ENCODE measurements at regions not wholly inside any gene's neighbourhood (a gene's known extent, or its start where the extent isn't known, plus 50 kb on each side); places are given as distances from the start of the nearest gene placed in this dataset.

DNA sequence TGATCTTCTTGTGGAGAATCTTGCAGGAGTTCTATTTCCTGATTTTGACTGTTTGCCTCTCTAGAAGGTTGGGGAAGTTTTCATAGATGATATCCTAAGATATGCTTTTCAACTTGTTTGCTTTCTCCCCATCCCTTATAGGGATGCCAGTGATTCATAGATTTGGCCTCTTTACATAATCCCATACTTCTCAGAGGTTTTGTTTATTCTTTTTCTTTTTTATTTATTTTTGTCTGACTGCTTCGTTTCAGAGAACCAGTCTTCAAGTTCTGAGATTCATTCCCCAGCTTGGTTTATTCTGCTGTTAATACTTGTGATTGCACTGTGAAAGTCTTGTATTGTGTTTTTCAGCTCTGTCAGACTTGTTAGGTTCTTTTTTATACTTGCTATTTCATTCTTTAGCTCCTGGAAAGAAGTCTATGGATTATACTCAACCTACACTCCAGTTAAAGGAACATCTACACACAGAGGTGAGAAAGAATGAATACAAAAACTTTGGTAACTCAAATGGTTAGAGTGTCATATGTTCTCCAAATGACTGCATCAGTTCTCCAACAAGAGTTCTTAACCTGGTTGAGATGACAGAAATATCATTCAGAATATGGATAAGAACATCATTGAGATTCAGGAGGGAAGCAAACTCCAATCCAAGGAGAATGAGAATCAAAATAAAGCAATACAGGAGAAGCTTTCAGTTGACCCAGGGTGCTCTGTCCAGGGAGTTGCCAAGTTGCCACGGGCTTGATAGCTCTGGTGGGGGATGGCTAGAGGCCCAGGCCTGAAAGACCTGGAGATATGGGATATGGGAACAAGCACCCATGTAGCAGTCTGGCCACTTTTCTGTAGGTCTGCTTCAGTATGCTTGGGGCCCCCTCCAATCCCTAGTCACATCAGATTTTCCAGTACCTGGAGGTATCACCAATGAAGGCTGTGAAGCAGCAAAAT lies 150.3 kb downstream of the AHR start:
- H3K27ac ChIP-seq (ENCODE audit: low read length): no peak overlapping the region
- no peaks in the 10 kb centered on the region for H3K79me2 ChIP-seq (replicated peaks; ENCODE audit: insufficient read depth, low read length)
- H3K4me3 ChIP-seq (ENCODE audit: low read length): no peak overlapping the region
- no peak overlapping the region for H2AFZ ChIP-seq (ENCODE audit: low read depth, low read length)
- no peaks in the 10 kb centered on the region for H4K20me1 ChIP-seq (ENCODE audit: insufficient read depth)
- no peaks in the 10 kb centered on the region for H3F3A ChIP-seq (ENCODE audit: insufficient read depth, low read length, poor library complexity, severe bottlenecking)
- peaks cover 9% of the 10 kb centered on the region for H3K9me3 ChIP-seq (ENCODE audit: low read length)
- no peaks in the 10 kb centered on the region for H3K36me3 ChIP-seq (ENCODE audit: insufficient read depth, low read length)
- TF ChIP-seq MXI1 (conservative IDR thresholded peaks at IDR 0.05; ENCODE audit: poor library complexity, severe bottlenecking) (no peak), SMC3 (conservative IDR thresholded peaks at IDR 0.05; ENCODE audit: poor library complexity) (no peak), EZH2 (IDR thresholded peaks at IDR 0.05; ENCODE audit: borderline replicate concordance, insufficient read depth, low read length, poor library complexity, severe bottlenecking) (no peak), RAD21 (conservative IDR thresholded peaks at IDR 0.05) (no peak), EP300 (conservative IDR thresholded peaks at IDR 0.05; ENCODE audit: poor library complexity, severe bottlenecking) (no peak), POLR2AphosphoS5 (IDR thresholded peaks at IDR 0.05) (no peak), TAF1 (IDR thresholded peaks at IDR 0.05; ENCODE audit: low read depth) (no peak)
- TF ChIP-seq, protein P1, sequence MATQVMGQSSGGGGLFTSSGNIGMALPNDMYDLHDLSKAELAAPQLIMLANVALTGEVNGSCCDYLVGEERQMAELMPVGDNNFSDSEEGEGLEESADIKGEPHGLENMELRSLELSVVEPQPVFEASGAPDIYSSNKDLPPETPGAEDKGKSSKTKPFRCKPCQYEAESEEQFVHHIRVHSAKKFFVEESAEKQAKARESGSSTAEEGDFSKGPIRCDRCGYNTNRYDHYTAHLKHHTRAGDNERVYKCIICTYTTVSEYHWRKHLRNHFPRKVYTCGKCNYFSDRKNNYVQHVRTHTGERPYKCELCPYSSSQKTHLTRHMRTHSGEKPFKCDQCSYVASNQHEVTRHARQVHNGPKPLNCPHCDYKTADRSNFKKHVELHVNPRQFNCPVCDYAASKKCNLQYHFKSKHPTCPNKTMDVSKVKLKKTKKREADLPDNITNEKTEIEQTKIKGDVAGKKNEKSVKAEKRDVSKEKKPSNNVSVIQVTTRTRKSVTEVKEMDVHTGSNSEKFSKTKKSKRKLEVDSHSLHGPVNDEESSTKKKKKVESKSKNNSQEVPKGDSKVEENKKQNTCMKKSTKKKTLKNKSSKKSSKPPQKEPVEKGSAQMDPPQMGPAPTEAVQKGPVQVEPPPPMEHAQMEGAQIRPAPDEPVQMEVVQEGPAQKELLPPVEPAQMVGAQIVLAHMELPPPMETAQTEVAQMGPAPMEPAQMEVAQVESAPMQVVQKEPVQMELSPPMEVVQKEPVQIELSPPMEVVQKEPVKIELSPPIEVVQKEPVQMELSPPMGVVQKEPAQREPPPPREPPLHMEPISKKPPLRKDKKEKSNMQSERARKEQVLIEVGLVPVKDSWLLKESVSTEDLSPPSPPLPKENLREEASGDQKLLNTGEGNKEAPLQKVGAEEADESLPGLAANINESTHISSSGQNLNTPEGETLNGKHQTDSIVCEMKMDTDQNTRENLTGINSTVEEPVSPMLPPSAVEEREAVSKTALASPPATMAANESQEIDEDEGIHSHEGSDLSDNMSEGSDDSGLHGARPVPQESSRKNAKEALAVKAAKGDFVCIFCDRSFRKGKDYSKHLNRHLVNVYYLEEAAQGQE (IDR thresholded peaks at IDR 0.05; ENCODE audit: borderline replicate concordance): no peak
- TF ChIP-seq, protein P2, sequence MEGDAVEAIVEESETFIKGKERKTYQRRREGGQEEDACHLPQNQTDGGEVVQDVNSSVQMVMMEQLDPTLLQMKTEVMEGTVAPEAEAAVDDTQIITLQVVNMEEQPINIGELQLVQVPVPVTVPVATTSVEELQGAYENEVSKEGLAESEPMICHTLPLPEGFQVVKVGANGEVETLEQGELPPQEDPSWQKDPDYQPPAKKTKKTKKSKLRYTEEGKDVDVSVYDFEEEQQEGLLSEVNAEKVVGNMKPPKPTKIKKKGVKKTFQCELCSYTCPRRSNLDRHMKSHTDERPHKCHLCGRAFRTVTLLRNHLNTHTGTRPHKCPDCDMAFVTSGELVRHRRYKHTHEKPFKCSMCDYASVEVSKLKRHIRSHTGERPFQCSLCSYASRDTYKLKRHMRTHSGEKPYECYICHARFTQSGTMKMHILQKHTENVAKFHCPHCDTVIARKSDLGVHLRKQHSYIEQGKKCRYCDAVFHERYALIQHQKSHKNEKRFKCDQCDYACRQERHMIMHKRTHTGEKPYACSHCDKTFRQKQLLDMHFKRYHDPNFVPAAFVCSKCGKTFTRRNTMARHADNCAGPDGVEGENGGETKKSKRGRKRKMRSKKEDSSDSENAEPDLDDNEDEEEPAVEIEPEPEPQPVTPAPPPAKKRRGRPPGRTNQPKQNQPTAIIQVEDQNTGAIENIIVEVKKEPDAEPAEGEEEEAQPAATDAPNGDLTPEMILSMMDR (IDR thresholded peaks at IDR 0.05; ENCODE audit: poor library complexity, severe bottlenecking): no peak
- H3K9me2 ChIP-seq (ENCODE audit: insufficient read depth, low read length): no peaks in the 10 kb centered on the region
- no peak overlapping the region for H3K9ac ChIP-seq (ENCODE audit: low read length)
- H3K27me3 ChIP-seq (ENCODE audit: insufficient read depth, low read depth, low read length): no peaks in the 10 kb centered on the region
- H3K4me2 ChIP-seq (ENCODE audit: low read length): no peak overlapping the region

DNA sequence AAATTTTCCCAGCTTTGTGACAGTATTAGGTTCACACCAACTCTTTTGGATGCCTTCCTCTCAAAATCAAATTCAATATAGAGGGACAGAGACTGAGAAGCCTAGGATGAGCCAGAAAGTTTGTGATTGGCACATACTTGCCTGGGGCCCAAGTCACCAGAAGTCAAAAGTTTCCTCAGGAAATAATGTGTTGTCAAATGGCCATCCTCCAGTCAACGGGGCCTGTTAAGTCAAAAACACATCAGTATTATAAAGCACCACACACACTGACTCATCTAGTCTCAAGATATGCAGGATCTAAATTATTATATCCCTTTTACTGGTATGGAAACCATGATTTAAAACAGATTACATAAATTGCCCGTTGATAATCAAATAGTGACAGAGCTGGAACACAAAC lies 158.1 kb downstream of the AHR start:
- Histone ChIP-seq H3K9me2 (ENCODE audit: insufficient read depth, low read length) (no peaks in the 10 kb centered on the region), H3K4me2 (ENCODE audit: low read length) (no peak overlapping the region), H3K79me2 (replicated peaks; ENCODE audit: insufficient read depth, low read length) (no peaks in the 10 kb centered on the region), H4K20me1 (ENCODE audit: insufficient read depth) (no peaks in the 10 kb centered on the region), H3F3A (ENCODE audit: insufficient read depth, low read length, poor library complexity, severe bottlenecking) (no peaks in the 10 kb centered on the region), H2AFZ (ENCODE audit: low read depth, low read length) (no peak overlapping the region), H3K4me3 (ENCODE audit: low read length) (no peak overlapping the region), H3K27ac (ENCODE audit: low read length) (no peak overlapping the region), H3K9ac (ENCODE audit: low read length) (no peak overlapping the region), H3K36me3 (ENCODE audit: insufficient read depth, low read length) (no peaks in the 10 kb centered on the region), H3K27me3 (ENCODE audit: insufficient read depth, low read depth, low read length) (no peaks in the 10 kb centered on the region), H3K9me3 (ENCODE audit: low read length) (no peaks in the 10 kb centered on the region)
- no peak for TF ChIP-seq EP300 (conservative IDR thresholded peaks at IDR 0.05; ENCODE audit: poor library complexity, severe bottlenecking)
- TF ChIP-seq SMC3 (conservative IDR thresholded peaks at IDR 0.05; ENCODE audit: poor library complexity): no peak
- TF ChIP-seq, protein P2 (IDR thresholded peaks at IDR 0.05; ENCODE audit: poor library complexity, severe bottlenecking): no peak
- no peak for TF ChIP-seq POLR2AphosphoS5 (IDR thresholded peaks at IDR 0.05)
- no peak for TF ChIP-seq TAF1 (IDR thresholded peaks at IDR 0.05; ENCODE audit: low read depth)
- TF ChIP-seq MXI1 (conservative IDR thresholded peaks at IDR 0.05; ENCODE audit: poor library complexity, severe bottlenecking): no peak
- no peak for TF ChIP-seq RAD21 (conservative IDR thresholded peaks at IDR 0.05)
- TF ChIP-seq EZH2 (IDR thresholded peaks at IDR 0.05; ENCODE audit: borderline replicate concordance, insufficient read depth, low read length, poor library complexity, severe bottlenecking): no peak
- TF ChIP-seq, protein P1 (IDR thresholded peaks at IDR 0.05; ENCODE audit: borderline replicate concordance): no peak
